Esophagus mucosa (tissue), 1 donor: ENCODE measurements at regions not wholly inside any gene's neighbourhood (a gene's known extent, or its start where the extent isn't known, plus 50 kb on each side); places are given as distances from the start of the nearest gene placed in this dataset.
"Not testable (repeated sequence)": the region's sequence is repeated elsewhere in the genome, so short reads cannot be mapped to it uniquely, and the experiment has no call there.

Source experiments
- ATAC-seq: fragments of 200-7000 bp; cut with Tn5 transposase; one replicate; pipeline ENCODE4 v1.9.1; 2020
- donor health status: DM: yes; HTN: yes; CAD: no.

DNA sequence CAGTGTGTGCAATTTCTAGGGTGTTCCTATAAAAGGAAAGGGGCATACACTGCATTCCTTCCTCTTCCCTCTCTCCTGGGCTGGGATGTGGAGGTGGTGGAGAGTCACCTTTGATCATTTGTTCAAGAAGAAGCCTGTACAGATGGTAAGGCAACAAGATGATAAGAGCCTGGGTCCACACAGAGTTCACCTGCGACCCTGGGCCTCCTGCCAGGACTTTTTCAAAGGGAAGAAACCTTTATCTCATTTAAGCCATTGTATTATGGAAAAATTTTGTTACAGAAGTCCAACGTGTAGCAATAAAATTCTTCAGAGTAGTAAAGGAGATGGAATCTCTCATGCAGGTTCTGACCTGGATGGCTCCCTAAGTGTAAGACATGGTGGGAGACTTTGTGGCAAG lies 189.1 kb downstream of the MIS18A start:
- no peak for ATAC-seq

DNA sequence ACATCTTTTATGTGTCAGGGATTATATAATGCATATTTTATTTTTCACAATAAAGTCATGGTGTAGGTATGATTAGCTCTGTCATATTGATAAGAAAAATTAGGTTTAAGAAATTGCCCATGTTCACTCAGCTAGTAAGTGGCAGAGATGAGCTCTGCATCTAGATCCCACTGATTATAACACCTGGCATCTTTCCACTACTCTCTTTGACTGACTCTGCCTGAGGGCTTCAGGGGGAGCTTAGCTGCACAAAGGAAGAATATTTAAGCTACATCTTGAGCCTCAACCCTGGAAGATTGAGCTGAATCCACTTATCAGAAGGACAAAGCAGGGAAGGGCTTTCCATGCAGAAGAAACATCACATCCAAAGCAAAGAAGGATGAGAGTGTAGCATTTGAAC lies 190.4 kb downstream of the MIS18A start:
- no peak for ATAC-seq

DNA sequence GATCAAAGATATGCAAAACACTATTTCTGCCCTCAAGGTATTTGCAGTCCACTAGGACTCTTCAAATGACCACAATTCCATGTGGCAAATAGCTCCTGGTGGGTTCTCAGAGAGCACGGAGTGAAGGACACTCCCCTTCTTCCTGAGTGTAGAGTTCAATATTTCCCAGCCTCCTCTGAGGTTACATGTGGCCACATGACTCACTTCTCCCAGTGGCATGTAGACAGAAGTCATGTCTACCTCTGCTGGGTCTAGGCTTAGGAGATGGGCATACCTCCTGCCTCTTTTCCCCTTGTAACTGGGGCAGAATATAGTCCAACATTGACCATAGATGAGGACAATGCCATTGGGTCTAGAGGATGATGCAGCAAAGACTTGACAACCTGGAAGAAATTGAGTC lies 191.4 kb downstream of the MIS18A start:
- no peak for ATAC-seq

DNA sequence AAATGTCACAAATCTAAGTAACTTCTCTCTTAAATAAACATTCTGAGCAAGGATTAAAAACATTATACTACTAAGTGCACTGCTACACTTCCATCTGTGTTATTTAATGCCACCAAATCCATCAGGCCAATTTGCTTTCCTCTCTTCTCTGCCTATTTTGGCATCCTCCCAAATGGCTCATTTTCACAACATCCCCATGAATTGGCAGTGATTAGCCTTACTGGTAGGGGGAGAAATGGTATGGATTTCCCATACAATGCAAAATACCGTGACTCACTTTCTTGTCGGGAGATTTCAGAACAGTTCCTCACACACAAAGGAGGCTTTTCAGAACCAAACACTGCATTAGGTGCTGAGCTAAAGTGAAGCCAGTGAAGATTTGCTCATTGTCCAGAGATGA lies 195.7 kb downstream of the MIS18A start:
- ATAC-seq = no peak

DNA sequence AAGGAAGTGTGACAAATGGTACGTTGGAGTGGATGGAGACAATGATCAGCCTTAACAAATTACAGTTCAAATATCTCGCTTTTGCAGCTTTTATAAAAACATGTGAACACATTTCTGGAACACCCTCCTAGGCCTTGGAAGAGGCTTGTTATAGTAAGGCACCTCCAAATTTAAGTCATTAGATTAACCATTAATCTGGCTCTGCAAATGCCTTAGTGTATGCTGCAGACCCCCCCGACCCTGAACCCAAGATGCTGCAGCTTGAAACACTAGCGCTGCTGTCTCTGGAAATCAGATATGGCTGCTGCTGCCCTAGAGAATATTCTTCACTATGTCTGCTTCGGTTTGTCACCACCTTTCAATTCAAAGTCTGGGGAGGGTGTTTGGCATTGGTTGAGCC lies 196.4 kb downstream of the MIS18A start:
- no peak for ATAC-seq

DNA sequence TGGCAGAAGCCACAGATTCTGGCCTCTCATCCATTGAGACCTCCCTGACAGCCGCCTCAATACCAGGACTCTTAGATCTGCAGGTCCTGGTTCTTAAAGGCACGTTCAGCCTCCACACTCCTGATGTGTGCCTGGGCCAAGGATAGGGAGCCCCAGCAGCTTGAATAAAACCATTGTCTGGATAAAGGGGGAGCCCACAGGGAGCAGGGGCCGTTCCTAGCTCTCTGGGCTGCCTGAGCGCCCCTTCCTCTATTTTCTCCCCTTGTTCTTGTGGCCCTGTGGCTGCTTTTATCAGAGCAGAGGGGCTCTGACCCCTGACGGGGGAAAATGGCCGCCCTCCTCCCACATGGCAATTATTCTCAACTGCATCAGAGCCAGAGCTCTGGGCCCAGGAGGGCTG lies 200.8 kb downstream of the HUNK start:
- ATAC-seq = no peak

DNA sequence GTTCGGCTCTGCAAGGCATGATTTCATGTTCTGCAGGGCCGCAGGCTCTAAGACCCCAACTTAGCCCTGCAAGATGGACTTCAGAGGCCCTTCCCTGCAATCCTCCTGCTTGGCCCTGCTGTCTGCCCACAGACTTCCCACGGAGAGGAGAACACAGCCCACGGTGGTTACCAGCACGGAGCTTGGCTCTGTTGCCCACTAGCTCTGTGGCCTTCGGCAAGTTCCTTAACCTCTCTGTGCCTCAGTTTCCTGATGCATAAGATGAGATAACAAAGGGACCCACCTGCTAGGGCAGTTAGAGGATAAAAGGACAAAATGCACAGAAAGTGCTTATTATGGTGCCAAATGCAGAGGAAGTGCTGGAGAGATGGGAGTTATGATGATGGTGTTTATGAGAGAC lies 200.4 kb downstream of the HUNK start:
- ATAC-seq = no peak

DNA sequence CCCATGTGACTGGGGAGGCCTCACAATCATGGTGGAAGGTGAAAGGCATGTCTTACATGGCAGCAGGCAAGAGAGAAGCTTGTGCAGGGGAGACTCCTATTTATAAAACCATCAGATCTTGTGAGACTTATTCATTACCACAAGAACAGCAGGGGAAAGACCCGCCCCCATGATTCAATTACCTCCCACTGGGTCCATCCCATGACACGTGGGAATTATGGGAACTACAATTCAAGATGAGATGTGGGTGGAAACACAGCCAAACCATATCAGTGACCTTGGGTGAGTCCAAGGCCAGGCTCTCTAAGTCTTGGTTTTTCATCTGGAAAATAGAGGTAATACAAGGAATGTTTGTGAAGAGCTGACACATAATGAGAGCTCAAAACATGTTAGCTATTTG lies 198.8 kb downstream of the HUNK start:
- not testable (repeated sequence) for ATAC-seq

DNA sequence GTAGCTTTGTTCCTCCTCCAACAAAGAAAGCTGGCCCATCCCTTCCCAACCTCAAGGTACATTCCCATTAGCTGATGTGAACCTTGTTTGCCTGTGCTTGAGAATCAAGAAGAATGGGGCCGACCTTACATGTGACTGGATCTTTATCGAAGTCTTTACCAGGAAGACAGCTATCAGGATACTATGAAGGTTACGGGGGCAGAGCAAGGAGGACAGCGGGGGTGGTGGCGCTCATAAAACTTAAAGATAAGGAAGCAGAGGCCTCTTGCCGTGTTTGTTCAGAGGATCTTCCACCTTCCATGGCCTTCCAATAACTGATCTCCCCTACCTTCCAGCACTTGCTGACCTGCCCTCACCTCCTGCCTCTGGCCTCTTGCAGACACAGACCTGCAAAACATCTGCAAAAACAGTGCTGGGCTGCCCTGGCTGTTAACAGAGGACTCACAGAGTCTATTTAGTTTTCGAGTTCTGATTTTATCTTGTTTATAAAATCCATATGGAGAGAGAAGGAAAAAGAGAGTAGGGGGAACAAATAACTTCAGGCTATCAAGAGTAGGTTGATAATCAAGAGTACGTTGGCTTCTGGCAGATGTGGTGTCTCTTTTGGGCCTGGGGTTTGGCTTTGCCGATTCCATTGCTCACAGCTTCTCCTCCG lies 198.0 kb downstream of the HUNK start:
- ATAC-seq = no peak

DNA sequence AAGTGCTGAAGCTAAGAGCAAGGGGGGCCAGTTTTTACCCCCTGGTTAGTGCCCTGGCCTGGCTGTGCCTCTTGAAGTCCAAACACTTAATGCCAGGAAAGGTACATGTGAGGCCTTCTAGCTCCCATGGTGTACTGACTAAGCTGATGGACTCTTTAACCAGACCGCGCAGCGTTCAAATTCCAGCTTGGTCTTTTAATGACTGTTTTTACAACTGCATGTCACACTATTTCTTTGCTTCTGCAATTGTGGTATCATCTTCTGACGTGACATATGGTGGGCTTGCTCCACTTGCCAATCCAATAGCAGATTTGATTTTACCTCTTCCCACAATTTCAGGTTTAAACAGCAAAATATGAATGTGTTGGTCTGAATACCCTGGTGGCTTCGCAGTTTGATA lies 197.3 kb downstream of the HUNK start:
- ATAC-seq = no peak

DNA sequence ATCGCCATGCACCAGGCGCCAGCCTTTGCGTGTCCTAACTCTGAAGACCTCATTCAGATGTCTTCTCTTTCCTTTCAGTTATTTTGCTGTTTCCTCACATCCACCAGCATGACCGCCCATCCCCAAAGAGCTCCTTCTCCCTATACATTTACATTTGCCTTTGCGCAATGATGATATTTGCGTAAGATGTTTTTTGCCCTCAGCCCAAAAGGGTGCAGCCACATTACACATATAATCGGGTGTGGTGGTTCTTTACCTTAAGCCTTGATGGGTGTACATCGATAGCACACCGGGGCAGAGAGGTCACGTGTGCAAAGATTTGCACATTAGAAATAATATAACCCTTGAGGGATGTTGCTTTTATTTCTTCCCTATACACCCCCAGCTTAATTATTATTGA lies 192.8 kb downstream of the HUNK start:
- ATAC-seq = peak; percentile 66

DNA sequence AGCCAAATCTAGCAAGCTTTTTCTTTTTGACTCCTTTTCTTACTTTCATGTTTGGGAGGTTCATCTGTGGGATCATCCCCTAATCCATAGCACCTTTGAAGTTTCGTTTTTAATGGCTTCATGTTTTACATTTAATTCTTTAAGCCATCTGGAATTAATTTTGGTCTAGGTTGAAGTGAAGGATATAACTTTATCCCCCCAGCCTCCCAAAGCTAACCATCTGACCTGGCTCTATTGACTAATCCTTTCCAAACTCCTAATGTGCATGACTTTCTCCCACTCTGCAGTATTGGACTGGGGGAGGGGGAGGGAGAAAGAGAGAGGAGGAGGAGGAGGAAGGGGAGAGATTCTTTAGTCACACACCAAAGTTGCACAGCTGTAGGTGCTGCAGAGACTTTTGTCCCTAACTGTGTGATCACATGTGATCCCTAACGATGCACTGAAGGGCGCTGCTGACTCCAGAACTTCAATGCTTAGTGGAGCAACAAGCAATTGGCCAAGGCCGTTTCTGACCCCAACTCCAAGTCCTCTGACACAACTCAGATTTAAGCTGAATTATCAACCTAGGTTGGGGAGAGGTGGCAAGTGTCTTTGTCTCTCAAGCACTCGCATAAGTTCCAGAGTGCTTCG lies 191.6 kb downstream of the HUNK start:
- ATAC-seq = no peak

DNA sequence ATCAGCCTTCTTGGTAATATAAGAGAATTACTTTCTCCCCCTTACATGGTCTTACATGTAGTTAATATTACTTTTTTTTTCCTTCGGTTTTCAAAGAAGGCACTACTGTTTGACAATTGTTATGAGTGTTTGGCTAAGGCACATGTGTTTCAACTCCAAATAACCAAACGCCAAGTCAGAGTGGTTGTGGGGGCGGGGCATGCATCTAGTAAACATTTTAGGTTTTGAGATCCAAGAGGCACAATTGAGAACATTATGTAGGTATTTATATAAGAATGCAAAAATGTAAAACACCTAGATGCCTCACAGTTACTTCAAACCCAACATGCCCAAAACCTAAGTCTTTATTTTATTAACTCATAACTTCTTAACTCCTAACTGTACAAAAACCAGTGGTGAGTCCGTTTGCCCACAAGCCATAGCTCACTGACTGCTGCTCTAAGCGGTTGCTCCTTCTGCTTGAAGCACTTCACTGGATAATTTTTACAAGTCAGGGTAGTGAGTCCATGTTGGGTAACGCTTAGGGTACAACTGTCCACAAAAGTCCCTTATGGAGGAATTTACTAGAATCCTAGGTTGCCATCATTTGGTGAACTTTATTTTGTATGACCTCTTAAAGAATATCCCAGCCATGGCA lies 189.9 kb downstream of the HUNK start:
- no peak for ATAC-seq

DNA sequence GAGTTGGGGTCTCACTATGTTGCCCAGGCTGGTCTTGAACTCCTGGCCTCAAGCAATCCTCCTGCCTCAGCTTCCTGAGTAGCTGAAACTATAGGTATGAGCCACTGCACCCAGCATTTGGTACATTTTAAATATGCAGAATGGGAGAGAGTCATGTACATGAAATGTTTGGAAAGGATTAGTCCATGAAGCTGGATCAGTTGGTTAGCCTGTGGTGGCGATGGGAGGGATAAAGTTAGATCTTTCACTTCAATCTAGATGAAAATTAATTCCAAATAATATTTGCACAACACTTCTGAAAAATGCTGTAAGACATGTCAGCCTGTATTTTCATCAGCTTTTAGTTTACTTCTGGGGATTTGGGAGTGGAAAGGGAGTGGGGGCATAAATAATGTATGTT lies 188.9 kb downstream of the HUNK start:
- ATAC-seq = no peak

DNA sequence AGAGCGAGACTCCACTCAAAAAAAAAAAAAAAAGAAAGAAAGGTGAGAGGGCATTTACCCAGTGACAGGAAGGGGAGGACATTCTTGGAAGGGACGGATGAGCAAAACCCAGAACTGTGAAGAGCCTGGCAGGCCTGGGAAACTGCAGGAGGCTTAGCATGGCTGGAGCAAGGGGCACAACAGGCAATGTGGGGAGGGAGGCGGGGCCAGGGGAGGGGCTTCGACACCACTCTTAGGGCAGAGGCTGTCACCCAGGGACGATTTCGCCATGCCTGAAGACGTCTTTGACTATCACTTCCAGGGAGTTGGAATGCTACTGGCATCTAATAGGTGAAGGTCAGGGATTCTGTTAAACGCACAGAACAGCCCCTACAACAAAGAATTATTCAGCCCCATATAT lies 184.0 kb downstream of the HUNK start:
- ATAC-seq = no peak

DNA sequence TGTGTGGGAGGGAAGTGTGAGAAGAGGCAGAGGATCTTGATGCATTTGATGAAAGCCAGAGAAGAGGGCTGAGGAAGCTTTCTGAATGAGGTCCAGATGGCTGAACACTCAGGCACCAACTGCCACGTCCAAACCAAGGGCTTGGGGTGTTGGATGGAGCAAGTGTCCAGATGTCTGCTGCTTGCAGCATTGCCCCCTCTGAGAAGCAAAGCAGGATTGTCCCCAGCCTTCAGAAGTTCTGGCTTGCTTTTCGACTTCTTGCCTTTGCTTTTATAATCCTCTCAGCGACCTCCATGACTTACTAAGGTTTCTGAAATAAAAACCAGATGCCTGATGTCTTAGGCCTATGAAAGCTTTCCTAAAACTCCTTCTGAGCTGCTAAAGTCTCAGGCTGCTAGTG lies 182.5 kb downstream of the HUNK start:
- no peak for ATAC-seq
